HG02678 (cell line): ENCODE measurements at regions not wholly inside any gene's neighbourhood (a gene's known extent, or its start where the extent isn't known, plus 50 kb on each side); places are given as distances from the start of the nearest gene placed in this dataset.

Experiments
- ATAC-seq: cut with Tn5 transposase; IDR thresholded peaks from one replicate; pipeline ENCODE4 v1.9.1; 2021; ENCODE audit warnings: mild to moderate bottlenecking, moderate library complexity; ENCODE audit not compliant: unreplicated experiment

- no peak for ATAC-seq
Observed at GRCh38 chr9:84170521-84171141, 169.9 kb downstream of the SLC28A3 start.

DNA sequence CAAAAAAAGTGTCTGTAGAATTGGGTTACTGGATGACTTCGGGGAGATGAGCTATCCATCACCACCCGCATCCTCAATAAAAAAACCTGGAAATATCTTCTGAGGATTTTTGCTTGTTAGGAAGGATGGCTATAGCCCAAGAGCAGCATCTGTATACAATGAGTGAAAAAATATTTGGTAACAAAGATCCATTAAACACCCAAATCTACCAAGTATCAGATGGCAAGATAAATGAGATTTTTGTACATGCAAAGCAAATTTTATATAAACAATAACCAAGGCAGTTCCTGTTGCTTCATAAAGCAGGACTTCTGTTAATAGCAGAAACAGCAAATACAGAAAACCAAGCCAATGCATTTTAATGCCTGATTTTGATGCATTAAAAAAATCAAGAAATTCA, 166.6 kb downstream of the SLC28A3 start:
- ATAC-seq = no peak

- ATAC-seq = no peak
Observed at GRCh38 chr9:84174486-84174885, 166.1 kb downstream of the SLC28A3 start.

DNA sequence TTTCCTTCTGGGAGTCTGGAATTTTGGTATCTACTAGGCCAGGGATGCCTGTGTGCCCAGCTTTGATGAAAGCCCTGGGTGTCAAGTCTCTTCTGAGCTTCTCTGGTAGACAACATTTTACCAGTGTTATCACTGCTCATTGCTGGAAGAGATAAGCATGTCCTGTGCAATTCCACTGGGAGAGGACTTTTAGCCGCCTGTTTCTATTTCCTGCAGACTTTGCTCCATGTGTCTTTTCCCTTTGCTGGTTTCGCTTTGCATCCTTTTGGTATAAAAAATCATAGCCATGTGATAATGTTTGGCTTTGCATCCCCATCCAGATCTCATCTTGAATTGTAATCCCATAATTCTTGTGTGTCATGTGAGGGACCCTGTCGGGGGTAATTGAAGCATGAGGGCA, 163.2 kb downstream of the SLC28A3 start:
- no peak for ATAC-seq

DNA sequence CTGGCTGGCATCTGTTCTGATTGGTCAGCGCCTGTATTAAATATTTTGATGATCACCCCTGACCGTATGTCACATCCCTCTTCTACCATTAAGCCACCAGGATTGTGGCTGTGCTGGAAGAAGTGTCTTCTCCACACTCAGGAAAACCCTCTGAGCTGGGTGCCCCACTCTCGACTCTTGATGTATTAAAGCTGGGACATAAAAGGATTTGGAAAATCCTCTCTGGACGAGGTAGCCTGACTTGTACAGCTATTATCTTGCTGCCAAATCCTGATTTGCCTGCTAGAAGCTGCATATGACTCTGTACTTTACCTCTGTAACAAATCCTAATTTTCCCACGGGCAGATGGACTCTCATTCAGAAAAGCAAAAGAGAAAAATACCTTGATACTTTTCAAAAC, 161.0 kb downstream of the SLC28A3 start:
- ATAC-seq = no peak

DNA sequence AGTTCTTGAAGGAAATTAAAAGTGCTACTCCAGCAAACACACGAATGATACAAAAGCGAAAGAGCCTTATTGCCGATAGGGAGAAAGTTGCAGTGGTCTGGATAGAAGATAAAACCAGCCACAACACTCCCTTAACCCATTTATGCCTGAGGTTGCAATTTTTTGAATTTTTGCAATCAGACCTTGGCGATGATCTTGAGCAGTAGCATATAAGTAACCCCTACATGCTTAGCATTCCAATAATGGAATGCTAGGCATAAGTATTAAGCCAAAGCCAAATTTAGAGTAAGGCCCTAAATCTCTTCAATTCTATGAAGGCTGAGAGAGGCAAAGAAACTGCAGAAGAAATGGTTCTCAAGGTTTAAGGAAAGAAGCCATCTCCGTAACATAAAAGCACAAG, 153.5 kb downstream of the SLC28A3 start:
- ATAC-seq = no peak

DNA sequence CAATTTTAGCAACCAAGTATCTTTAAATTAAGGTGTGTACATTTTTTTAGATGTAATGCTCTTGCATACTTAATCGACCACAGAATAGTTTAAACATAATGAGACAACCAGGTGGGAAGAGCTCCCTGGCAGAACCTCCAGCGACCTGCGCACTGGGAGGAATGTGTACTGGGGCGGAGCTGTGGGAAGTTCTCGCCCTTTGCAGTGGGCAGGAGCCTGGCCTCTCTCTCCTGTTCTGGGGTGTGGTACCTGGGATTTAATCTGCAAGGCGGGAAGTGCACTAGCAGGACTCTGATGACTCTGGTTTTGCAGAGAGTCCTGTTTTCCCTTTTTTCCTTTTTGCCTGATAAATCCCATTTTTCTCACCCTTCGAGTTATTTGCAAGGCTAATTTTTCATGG, 150.7 kb downstream of the SLC28A3 start:
- ATAC-seq = no peak

DNA sequence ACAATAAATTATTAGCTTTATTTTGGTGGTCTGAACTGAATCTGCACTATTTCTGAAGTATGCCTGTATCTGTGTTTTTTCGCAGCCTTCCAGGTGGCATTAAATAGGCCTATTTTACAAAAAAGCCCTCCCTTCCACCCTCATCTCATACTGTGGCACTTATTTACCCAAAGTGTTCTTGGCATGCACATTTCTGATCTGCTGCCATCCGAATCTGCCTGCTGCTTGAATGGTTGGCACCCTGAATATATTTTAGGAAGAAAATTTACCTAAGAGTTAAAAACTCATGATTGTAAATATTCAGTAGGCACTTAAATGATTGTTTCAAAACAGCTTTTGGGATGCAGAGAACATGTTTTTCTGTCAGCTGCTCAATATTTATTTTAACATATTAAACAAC, 150.1 kb downstream of the SLC28A3 start:
- ATAC-seq = no peak

DNA sequence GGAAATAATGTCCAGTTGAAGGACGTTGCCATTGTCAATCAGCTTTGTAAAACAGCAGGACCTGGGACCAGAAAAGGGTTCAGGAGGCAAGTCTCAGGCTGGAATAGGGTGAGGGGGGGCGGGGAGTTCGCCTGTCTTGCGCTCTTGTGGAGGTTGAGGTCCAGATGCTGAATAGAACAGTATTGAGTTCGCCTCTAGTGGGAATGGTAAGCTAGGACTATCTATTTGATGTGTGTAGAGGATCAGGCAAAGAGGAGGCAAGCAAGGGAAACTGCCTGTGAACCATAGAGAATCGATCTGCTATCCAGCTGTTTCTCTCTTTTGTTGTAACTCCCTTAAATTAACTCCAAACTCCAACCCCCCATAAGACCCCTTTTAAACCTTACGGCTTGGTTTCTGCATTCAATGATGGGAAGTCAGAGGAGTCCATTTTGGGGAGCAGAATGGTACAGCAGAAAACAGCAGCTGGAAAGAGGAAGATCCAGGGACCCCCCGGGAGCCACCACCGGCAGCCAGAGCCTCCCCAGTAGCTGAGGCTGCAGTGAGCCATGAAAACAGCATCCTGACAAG, 133.7 kb downstream of the SLC28A3 start:
- no peak for ATAC-seq

DNA sequence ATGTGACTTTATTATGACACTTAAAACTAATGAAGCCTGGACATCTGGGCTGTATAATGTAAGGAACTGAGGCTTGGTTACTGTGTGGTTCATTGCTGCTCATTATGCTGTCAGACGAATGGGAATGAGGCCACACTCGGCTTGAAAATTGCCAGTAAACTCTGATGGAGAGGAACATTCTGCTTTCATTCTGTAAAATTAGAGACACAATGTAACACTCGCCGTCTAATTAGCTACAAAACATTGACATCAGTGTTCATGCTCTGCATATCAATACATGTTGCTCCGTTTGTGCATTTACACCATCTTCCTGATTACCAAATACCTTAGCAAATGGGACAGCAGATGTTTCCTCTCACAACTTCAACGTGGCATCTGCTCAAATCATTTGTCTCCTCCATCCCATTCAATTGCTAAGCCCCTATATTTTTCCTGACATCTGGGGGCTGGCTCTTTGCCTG, 133.0 kb downstream of the SLC28A3 start:
- no peak for ATAC-seq

GRCh38 chr9:84212246-84212645, 128.3 kb downstream of the SLC28A3 start:
- ATAC-seq = no peak

DNA sequence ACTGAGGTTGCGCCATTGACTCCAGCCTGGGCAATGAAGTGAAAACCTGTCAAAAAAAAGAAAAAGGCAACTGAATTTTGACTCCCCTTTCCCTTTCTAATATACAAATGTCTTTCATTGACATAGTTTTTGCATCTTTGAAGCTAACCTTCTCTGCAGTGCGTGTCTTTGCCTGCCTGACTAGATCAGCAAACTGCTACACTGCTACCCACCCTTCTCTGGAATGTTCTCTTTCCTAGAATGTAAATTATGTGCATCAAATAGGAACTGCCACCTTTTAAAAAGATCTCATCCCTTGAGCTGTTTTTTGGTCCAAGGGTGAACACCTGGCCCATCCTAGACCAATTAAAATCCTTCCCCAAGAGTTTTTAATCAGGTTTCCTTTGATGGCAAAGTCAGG, 127.6 kb downstream of the SLC28A3 start:
- ATAC-seq = no peak

- no peak for ATAC-seq
Observed at GRCh38 chr9:84216151-84216550, 124.4 kb downstream of the SLC28A3 start.

DNA sequence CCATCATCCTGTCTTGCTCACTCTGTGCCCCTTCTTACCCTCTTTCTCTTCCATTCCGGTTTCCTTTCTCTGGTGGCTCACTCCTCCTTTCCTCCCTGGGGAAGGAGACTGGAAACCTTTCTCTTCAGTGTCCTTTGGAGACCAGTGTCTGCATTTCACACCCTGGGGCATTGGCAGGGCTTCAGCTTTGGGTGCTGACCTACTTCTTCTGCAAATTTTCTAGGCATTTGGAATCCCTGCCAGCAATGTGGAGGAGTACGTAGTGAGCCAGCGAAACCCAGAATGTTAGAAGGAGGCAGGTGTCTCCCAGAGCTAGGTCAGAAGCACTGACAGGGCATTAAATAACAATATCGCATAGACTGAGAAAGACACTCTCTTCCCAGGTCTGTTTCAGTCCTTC, 122.2 kb downstream of the SLC28A3 start:
- no peak for ATAC-seq

- ATAC-seq = no peak
Observed at GRCh38 chr9:84224246-84224645, 116.3 kb downstream of the SLC28A3 start.
